ENCODE measurements at regions not wholly inside any gene's neighbourhood (a gene's known extent, or its start where the extent isn't known, plus 50 kb on each side); places are given as distances from the start of the nearest gene placed in this dataset.
"Not testable (repeated sequence)": the region's sequence is repeated elsewhere in the genome, so short reads cannot be mapped to it uniquely, and the experiment has no call there.

GRCh38 chr5:71806711-71807110 lies 87.6 kb downstream of the CARTPT start:
- H3K36me3 Mint-ChIP-seq: no peaks in the 10 kb centered on the region
- peaks cover 53% of the 10 kb centered on the region for H3K27me3 Mint-ChIP-seq
- no peak for ATAC-seq
- CTCF ChIA-PET: no interaction called here
- no peaks in the 10 kb centered on the region for H3K4me1 Mint-ChIP-seq
- no peaks in the 10 kb centered on the region for H3K9me3 Mint-ChIP-seq (ENCODE audit: low read depth)
- no peak overlapping the region for H3K4me3 Mint-ChIP-seq
- H3K27ac Mint-ChIP-seq: no peak overlapping the region
- no peak for DNase-seq

GRCh38 chr5:71807909-71808308 lies 88.8 kb downstream of the CARTPT start:
- no peaks in the 10 kb centered on the region for H3K9me3 Mint-ChIP-seq (ENCODE audit: low read depth)
- no peak overlapping the region for H3K4me3 Mint-ChIP-seq
- H3K27me3 Mint-ChIP-seq: peaks cover 43% of the 10 kb centered on the region
- no peak for DNase-seq
- ATAC-seq: no peak
- no peaks in the 10 kb centered on the region for H3K4me1 Mint-ChIP-seq
- no peaks in the 10 kb centered on the region for H3K36me3 Mint-ChIP-seq
- H3K27ac Mint-ChIP-seq: no peak overlapping the region
- CTCF ChIA-PET: no interaction called here

GRCh38 chr5:71809446-71809845 lies 90.4 kb downstream of the CARTPT start:
- no peaks in the 10 kb centered on the region for H3K36me3 Mint-ChIP-seq
- peaks cover 43% of the 10 kb centered on the region for H3K27me3 Mint-ChIP-seq
- no peaks in the 10 kb centered on the region for H3K9me3 Mint-ChIP-seq (ENCODE audit: low read depth)
- CTCF ChIA-PET: interaction anchor here (1.0 kb wide), 1 partner anchor 209 kb away, joined by 3 read pairs; no protein-coding TSS in a partner anchor
- no peak for DNase-seq
- no peaks in the 10 kb centered on the region for H3K4me1 Mint-ChIP-seq
- no peak overlapping the region for H3K27ac Mint-ChIP-seq
- no peak overlapping the region for H3K4me3 Mint-ChIP-seq
- ATAC-seq: no peak

GRCh38 chr5:71810023-71810422 lies 90.9 kb downstream of the CARTPT start:
- peaks cover 41% of the 10 kb centered on the region for H3K27me3 Mint-ChIP-seq
- no peaks in the 10 kb centered on the region for H3K36me3 Mint-ChIP-seq
- DNase-seq (no peak), ATAC-seq (no peak)
- no peak overlapping the region for H3K4me3 Mint-ChIP-seq
- CTCF ChIA-PET: interaction anchor here (1.0 kb wide), 1 partner anchor 208 kb away, joined by 3 read pairs; no protein-coding TSS in a partner anchor
- no peaks in the 10 kb centered on the region for H3K9me3 Mint-ChIP-seq (ENCODE audit: low read depth)
- no peak overlapping the region for H3K27ac Mint-ChIP-seq
- H3K4me1 Mint-ChIP-seq: no peaks in the 10 kb centered on the region

DNA sequence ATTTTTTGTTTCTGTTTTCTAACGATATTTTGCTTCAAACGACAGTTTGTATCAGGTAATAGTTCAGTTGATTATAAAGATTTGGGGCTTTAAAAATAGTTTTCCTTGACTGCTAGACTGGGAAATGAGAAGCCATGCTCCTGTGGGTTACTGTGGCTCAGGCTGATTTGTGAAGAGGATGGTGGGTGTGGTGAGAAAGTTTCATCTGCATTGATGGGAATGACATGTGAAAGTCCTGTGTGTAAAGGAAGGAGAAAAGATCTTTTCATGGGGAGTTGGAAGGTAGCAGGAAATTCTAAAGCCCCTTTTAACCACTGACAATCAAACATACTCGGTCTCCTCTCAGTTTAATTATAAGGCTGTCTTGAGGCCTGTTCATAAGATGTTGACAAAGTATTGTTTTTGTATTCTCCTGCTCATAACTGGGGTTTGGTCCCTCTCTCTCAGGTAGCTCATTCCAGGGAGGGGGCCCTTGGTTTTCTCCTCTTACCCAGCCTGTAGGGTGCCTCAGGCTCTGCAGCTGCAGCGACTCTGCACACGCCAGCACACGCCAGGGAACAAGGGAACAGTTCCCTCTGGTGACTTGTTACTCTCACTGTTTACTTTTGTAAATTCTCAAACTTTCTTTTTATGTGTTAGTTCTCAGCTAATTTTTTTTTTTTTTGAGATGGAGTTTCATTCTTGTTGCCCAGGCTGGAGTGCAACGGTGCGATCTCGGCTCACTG lies 91.6 kb downstream of the CARTPT start:
- ATAC-seq (no peak), DNase-seq (no peak)
- Mint-ChIP-seq H3K36me3 (no peaks in the 10 kb centered on the region), H3K4me3 (no peak overlapping the region), H3K27ac (no peak overlapping the region), H3K4me1 (no peaks in the 10 kb centered on the region), H3K27me3 (peaks cover 39% of the 10 kb centered on the region), H3K9me3 (ENCODE audit: low read depth) (no peaks in the 10 kb centered on the region)
- CTCF ChIA-PET: interaction anchor here (1.0 kb wide), 1 partner anchor 208 kb away, joined by 3 read pairs; no protein-coding TSS in a partner anchor

DNA sequence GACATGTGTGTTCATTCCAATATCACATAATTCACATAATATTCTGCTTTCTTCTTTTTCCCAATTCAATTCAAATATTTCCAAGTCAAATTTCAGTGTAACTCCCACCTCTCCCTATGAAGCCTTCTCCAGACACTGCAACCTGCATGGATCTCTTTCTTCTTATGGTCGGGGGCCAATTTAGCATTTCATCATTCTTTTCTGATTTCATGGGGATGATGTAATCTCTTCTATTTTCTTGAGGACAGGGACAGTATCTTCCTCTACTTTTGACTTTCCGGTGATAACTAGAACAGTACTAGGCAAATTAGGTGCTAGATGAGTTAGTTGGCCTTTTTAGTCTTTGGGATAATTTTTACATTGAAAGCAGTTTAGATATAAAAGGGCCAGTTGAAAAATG lies 92.7 kb downstream of the CARTPT start:
- Mint-ChIP-seq H3K9me3 (ENCODE audit: low read depth) (no peaks in the 10 kb centered on the region), H3K27me3 (peaks cover 30% of the 10 kb centered on the region), H3K27ac (no peak overlapping the region), H3K4me1 (no peaks in the 10 kb centered on the region), H3K4me3 (no peak overlapping the region), H3K36me3 (no peaks in the 10 kb centered on the region)
- ATAC-seq (no peak), DNase-seq (no peak)
- CTCF ChIA-PET: no interaction called here

GRCh38 chr5:71816307-71816706 lies 97.2 kb downstream of the CARTPT start:
- Mint-ChIP-seq H3K4me3 (no peak overlapping the region), H3K4me1 (no peaks in the 10 kb centered on the region), H3K36me3 (no peaks in the 10 kb centered on the region), H3K9me3 (ENCODE audit: low read depth) (no peaks in the 10 kb centered on the region), H3K27ac (no peak overlapping the region), H3K27me3 (peaks cover 11% of the 10 kb centered on the region)
- ATAC-seq (no peak), DNase-seq (no peak)
- CTCF ChIA-PET: no interaction called here

DNA sequence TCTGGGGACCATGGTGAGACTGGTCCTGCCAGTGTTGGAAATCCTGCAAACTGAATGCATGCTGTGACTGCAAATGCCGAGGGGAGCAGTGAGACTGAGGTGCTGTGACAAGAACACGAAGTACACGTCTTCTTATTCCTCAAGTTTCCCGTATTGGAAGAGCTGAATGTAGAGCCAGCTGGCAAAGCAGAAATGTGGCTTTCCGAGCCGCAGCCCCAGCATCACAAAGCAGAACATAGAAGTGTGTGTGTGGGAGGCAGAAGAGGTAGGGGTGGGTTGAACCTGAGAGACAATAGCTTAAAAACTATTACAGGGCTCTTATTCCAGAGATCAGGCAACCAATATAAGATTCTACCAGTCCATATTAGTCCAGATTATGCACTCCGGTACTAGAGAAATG lies 98.8 kb downstream of the CARTPT start:
- no peak for ATAC-seq
- H3K36me3 Mint-ChIP-seq: no peaks in the 10 kb centered on the region
- no peak overlapping the region for H3K27ac Mint-ChIP-seq
- no peak for DNase-seq
- peaks cover 16% of the 10 kb centered on the region for H3K27me3 Mint-ChIP-seq
- H3K4me3 Mint-ChIP-seq: no peak overlapping the region
- CTCF ChIA-PET: interaction anchor here (0.6 kb wide), 1 partner anchor 1411 kb away, joined by 3 read pairs; no protein-coding TSS in a partner anchor
- H3K4me1 Mint-ChIP-seq: no peaks in the 10 kb centered on the region
- no peaks in the 10 kb centered on the region for H3K9me3 Mint-ChIP-seq (ENCODE audit: low read depth)

DNA sequence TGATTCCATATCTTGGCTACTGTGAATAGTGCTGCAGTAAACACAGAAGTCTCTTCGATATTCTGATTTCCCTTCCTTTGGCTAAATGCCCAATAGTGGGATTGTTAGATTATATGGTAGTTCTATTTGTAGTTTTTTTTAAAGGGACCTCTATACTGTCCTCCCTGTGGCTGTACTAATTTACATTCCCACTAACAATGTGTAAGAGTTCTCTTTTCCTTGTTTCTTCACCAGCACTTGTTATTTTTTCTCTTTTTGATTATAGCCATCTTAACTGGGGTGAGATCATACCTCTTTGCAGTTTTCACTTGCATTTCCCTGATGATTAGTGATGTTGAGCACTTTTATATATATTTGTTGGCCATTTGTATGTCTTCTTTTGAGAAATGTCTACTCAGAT lies 102.0 kb downstream of the CARTPT start:
- Mint-ChIP-seq H3K4me3 (no peak overlapping the region), H3K36me3 (no peaks in the 10 kb centered on the region), H3K27ac (no peak overlapping the region), H3K4me1 (no peaks in the 10 kb centered on the region), H3K9me3 (ENCODE audit: low read depth) (no peaks in the 10 kb centered on the region), H3K27me3 (peaks cover 13% of the 10 kb centered on the region)
- ATAC-seq: no peak
- CTCF ChIA-PET: no interaction called here
- no peak for DNase-seq

DNA sequence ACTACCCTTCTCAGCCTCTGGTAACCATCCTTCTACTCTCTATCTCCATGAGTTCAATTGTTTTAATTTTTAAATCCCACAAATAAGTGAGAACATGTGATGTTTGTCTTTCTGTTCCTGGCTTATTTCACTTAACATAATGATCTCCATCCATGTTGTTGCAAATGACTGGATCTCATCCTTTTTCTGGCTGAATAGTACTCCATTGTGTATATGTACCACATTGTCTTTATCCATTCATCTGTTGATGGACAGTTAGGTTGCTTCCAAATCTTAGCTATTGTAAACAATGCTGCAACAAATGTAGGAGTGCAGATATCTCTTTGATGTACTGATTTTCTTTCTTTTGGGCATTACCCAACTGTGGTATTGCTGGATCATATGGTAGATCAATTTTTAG lies 103.0 kb downstream of the CARTPT start:
- not testable (repeated sequence) for H3K27ac Mint-ChIP-seq

GRCh38 chr5:71825992-71826391 lies 106.9 kb downstream of the CARTPT start:
- DNase-seq: no peak
- H3K9me3 Mint-ChIP-seq (ENCODE audit: low read depth): peaks cover 12% of the 10 kb centered on the region
- peaks cover 3% of the 10 kb centered on the region for H3K4me1 Mint-ChIP-seq
- CTCF ChIA-PET: no interaction called here
- ATAC-seq: no peak
- H3K27me3 Mint-ChIP-seq: peaks cover 12% of the 10 kb centered on the region
- H3K36me3 Mint-ChIP-seq: no peaks in the 10 kb centered on the region
- no peak overlapping the region for H3K4me3 Mint-ChIP-seq
- no peak overlapping the region for H3K27ac Mint-ChIP-seq

More for the DNA sequence above, 103.0 kb downstream of the CARTPT start:
- H3K36me3 Mint-ChIP-seq; DNase-seq; H3K4me3 Mint-ChIP-seq; H3K4me1 Mint-ChIP-seq; CTCF ChIA-PET; H3K9me3 Mint-ChIP-seq (ENCODE audit: low read depth); ATAC-seq: not testable (repeated sequence)
- H3K27me3 Mint-ChIP-seq: peaks cover 13% of the 10 kb centered on the region

GRCh38 chr5:71828291-71829040 lies 109.4 kb downstream of the CARTPT start:
- ATAC-seq: no peak
- no peaks in the 10 kb centered on the region for H3K36me3 Mint-ChIP-seq
- no peaks in the 10 kb centered on the region for H3K27me3 Mint-ChIP-seq
- H3K27ac Mint-ChIP-seq: no peak overlapping the region
- DNase-seq: no peak
- H3K9me3 Mint-ChIP-seq (ENCODE audit: low read depth): peaks cover 12% of the 10 kb centered on the region
- no peak overlapping the region for H3K4me3 Mint-ChIP-seq
- peaks cover 3% of the 10 kb centered on the region for H3K4me1 Mint-ChIP-seq
- CTCF ChIA-PET: no interaction called here

GRCh38 chr5:71829206-71829605 lies 110.1 kb downstream of the CARTPT start:
- peaks cover 12% of the 10 kb centered on the region for H3K9me3 Mint-ChIP-seq (ENCODE audit: low read depth)
- no peak for ATAC-seq
- H3K4me1 Mint-ChIP-seq: peaks cover 3% of the 10 kb centered on the region
- CTCF ChIA-PET: no interaction called here
- no peak overlapping the region for H3K27ac Mint-ChIP-seq
- no peak overlapping the region for H3K4me3 Mint-ChIP-seq
- H3K27me3 Mint-ChIP-seq: no peaks in the 10 kb centered on the region
- no peaks in the 10 kb centered on the region for H3K36me3 Mint-ChIP-seq
- no peak for DNase-seq
